ENCODE measurements at regions not wholly inside any gene's neighbourhood (a gene's known extent, or its start where the extent isn't known, plus 50 kb on each side); places are given as distances from the start of the nearest gene placed in this dataset.

- no peak overlapping the region for H3K4me3 ChIP-seq (ENCODE audit: low read depth, low read length)
- TF ChIP-seq CTCF (IDR thresholded peaks at IDR 0.05; ENCODE audit: borderline replicate concordance, insufficient read depth, low read depth, low read length), result no peak
Measured at GRCh38 chr3:102980355-102980696, 545.5 kb downstream of the ZPLD1 start.

- no peak overlapping the region for H3K4me3 ChIP-seq (ENCODE audit: low read depth, low read length)
- no peak for TF ChIP-seq CTCF (IDR thresholded peaks at IDR 0.05; ENCODE audit: borderline replicate concordance, insufficient read depth, low read depth, low read length)
Measured at GRCh38 chr3:103002425-103003176, 567.8 kb downstream of the ZPLD1 start.

- no peak overlapping the region for H3K4me3 ChIP-seq (ENCODE audit: low read depth, low read length)
- TF ChIP-seq CTCF (IDR thresholded peaks at IDR 0.05; ENCODE audit: borderline replicate concordance, insufficient read depth, low read depth, low read length), result no peak
Measured at GRCh38 chr3:103006526-103007183, 571.8 kb downstream of the ZPLD1 start.

- H3K4me3 ChIP-seq (ENCODE audit: low read depth, low read length), result no peak overlapping the region
- TF ChIP-seq CTCF (IDR thresholded peaks at IDR 0.05; ENCODE audit: borderline replicate concordance, insufficient read depth, low read depth, low read length), result no peak
Measured at GRCh38 chr3:103009609-103010008, 574.8 kb downstream of the ZPLD1 start.

GRCh38 chr3:103025880-103026279, 591.1 kb downstream of the ZPLD1 start:
- no peak overlapping the region for H3K4me3 ChIP-seq (ENCODE audit: low read depth, low read length)
- no peak for TF ChIP-seq CTCF (IDR thresholded peaks at IDR 0.05; ENCODE audit: borderline replicate concordance, insufficient read depth, low read depth, low read length)

- no peak for TF ChIP-seq CTCF (IDR thresholded peaks at IDR 0.05; ENCODE audit: borderline replicate concordance, insufficient read depth, low read depth, low read length)
- no peak overlapping the region for H3K4me3 ChIP-seq (ENCODE audit: low read depth, low read length)
Measured at GRCh38 chr3:103033841-103034240, 599.0 kb downstream of the ZPLD1 start.

GRCh38 chr3:103047640-103048039, 612.8 kb downstream of the ZPLD1 start:
- no peak overlapping the region for H3K4me3 ChIP-seq (ENCODE audit: low read depth, low read length)
- no peak for TF ChIP-seq CTCF (IDR thresholded peaks at IDR 0.05; ENCODE audit: borderline replicate concordance, insufficient read depth, low read depth, low read length)
